ENCODE measurements at regions not wholly inside any gene's neighbourhood (a gene's known extent, or its start where the extent isn't known, plus 50 kb on each side); places are given as distances from the start of the nearest gene placed in this dataset.

GRCh38 chr6:77362055-77362454 lies 101.2 kb downstream of the HTR1B start:
- Histone ChIP-seq H3K36me3 (ENCODE audit: control insufficient read depth in 2 of 2, extremely low read depth in 1 of 2, insufficient read depth in 2 of 2, low read length in 2 of 2) (no peaks in the 10 kb centered on the region), H3K9ac (ENCODE audit: control insufficient read depth, extremely low read depth, insufficient read depth, low read length) (no peak overlapping the region), H2AFZ (ENCODE audit: control insufficient read depth, low read length) (no peak overlapping the region), H3K9me3 (ENCODE audit: control insufficient read depth, low read depth, low read length) (peaks cover 2% of the 10 kb centered on the region), H3K4me2 (ENCODE audit: control insufficient read depth, extremely low read depth, insufficient read depth, low read depth, low read length) (no peak overlapping the region), H3K9me1 (ENCODE audit: control insufficient read depth, extremely low read depth, insufficient read depth, low read length) (no peaks in the 10 kb centered on the region), H3K27ac (ENCODE audit: control insufficient read depth, insufficient read depth, low read length) (no peak overlapping the region), H3K27me3 (ENCODE audit: control insufficient read depth, extremely low read depth, insufficient read depth, low read length) (no peaks in the 10 kb centered on the region), H3K4me1 (ENCODE audit: control insufficient read depth, extremely low read depth, insufficient read depth, low read length) (no peaks in the 10 kb centered on the region), H4K20me1 (ENCODE audit: control insufficient read depth, extremely low read depth, insufficient read depth, low read length) (no peaks in the 10 kb centered on the region), H3K4me3 (ENCODE audit: control insufficient read depth in 2 of 3, extremely low read depth in 1 of 3, insufficient read depth in 2 of 3, low read depth in 1 of 3, low read length in 3 of 3) (no peak overlapping the region), H3K79me2 (ENCODE audit: control insufficient read depth, insufficient read depth, low read length) (peaks cover 12% of the 10 kb centered on the region)
- FAIRE-seq, result no peak
- DNase-seq (ENCODE audit: low read depth, low spot score), result no peak
- TF ChIP-seq, protein P1, sequence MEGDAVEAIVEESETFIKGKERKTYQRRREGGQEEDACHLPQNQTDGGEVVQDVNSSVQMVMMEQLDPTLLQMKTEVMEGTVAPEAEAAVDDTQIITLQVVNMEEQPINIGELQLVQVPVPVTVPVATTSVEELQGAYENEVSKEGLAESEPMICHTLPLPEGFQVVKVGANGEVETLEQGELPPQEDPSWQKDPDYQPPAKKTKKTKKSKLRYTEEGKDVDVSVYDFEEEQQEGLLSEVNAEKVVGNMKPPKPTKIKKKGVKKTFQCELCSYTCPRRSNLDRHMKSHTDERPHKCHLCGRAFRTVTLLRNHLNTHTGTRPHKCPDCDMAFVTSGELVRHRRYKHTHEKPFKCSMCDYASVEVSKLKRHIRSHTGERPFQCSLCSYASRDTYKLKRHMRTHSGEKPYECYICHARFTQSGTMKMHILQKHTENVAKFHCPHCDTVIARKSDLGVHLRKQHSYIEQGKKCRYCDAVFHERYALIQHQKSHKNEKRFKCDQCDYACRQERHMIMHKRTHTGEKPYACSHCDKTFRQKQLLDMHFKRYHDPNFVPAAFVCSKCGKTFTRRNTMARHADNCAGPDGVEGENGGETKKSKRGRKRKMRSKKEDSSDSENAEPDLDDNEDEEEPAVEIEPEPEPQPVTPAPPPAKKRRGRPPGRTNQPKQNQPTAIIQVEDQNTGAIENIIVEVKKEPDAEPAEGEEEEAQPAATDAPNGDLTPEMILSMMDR (optimal IDR thresholded peaks at IDR 0.05 in 1 of 3, IDR thresholded peaks at IDR 0.05 in 1 of 3, conservative IDR thresholded peaks at IDR 0.05 in 1 of 3; ENCODE audit: extremely low read depth in 1 of 3, insufficient read depth in 2 of 3, low read length in 3 of 3), result no peak
- no peak for TF ChIP-seq EZH2 (IDR thresholded peaks at IDR 0.05; ENCODE audit: low read length)
- dilution Hi-C loops (cut with MboI; ENCODE audit: extremely low pct_ligation_motif_present, low sequenced_read_pairs), result no loop called here

DNA sequence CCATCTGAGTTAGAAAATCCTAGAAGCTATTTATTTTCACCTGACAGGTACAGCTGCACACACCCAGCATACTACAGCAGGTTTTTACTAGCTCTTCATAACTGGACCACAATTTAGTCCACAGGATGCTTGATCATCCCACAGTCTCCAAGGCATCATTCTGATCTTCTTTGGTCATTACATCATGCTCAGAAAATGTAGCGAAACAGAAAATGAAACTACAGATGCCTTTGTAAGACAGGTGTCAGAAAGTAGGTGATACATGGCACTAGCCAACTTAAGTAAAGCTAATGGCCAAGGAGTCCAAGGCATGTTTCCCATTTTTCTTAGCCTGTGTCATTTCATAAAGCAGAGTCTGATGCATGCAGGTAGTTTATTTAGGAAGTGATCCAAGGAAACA lies 102.3 kb downstream of the HTR1B start:
- H3K27ac ChIP-seq (ENCODE audit: control insufficient read depth, insufficient read depth, low read length), result no peak overlapping the region
- no peak overlapping the region for H3K9ac ChIP-seq (ENCODE audit: control insufficient read depth, extremely low read depth, insufficient read depth, low read length)
- H3K9me1 ChIP-seq (ENCODE audit: control insufficient read depth, extremely low read depth, insufficient read depth, low read length), result no peaks in the 10 kb centered on the region
- no peaks in the 10 kb centered on the region for H3K27me3 ChIP-seq (ENCODE audit: control insufficient read depth, extremely low read depth, insufficient read depth, low read length)
- TF ChIP-seq EZH2 (IDR thresholded peaks at IDR 0.05; ENCODE audit: low read length), result no peak
- TF ChIP-seq, protein P1 (optimal IDR thresholded peaks at IDR 0.05 in 1 of 3, IDR thresholded peaks at IDR 0.05 in 1 of 3, conservative IDR thresholded peaks at IDR 0.05 in 1 of 3; ENCODE audit: extremely low read depth in 1 of 3, insufficient read depth in 2 of 3, low read length in 3 of 3), result no peak
- H3K79me2 ChIP-seq (ENCODE audit: control insufficient read depth, insufficient read depth, low read length), result peaks cover 10% of the 10 kb centered on the region
- no peak overlapping the region for H3K4me2 ChIP-seq (ENCODE audit: control insufficient read depth, extremely low read depth, insufficient read depth, low read depth, low read length)
- DNase-seq (ENCODE audit: low read depth, low spot score) (no peak), FAIRE-seq (no peak)
- dilution Hi-C loops (cut with MboI; ENCODE audit: extremely low pct_ligation_motif_present, low sequenced_read_pairs), result no loop called here
- no peak overlapping the region for H2AFZ ChIP-seq (ENCODE audit: control insufficient read depth, low read length)
- H3K4me3 ChIP-seq (ENCODE audit: control insufficient read depth in 2 of 3, extremely low read depth in 1 of 3, insufficient read depth in 2 of 3, low read depth in 1 of 3, low read length in 3 of 3), result no peak overlapping the region
- H3K9me3 ChIP-seq (ENCODE audit: control insufficient read depth, low read depth, low read length), result peaks cover 2% of the 10 kb centered on the region
- no peaks in the 10 kb centered on the region for H4K20me1 ChIP-seq (ENCODE audit: control insufficient read depth, extremely low read depth, insufficient read depth, low read length)
- no peaks in the 10 kb centered on the region for H3K4me1 ChIP-seq (ENCODE audit: control insufficient read depth, extremely low read depth, insufficient read depth, low read length)
- H3K36me3 ChIP-seq (ENCODE audit: control insufficient read depth in 2 of 2, extremely low read depth in 1 of 2, insufficient read depth in 2 of 2, low read length in 2 of 2), result no peaks in the 10 kb centered on the region

All from keratinocyte (primary cell).